Parathyroid adenoma (tissue), 2 donors: ENCODE measurements at regions not wholly inside any gene's neighbourhood (a gene's known extent, or its start where the extent isn't known, plus 50 kb on each side); places are given as distances from the start of the nearest gene placed in this dataset.

Source experiments
- H2AFZ ChIP-seq: fragments of 300-600 bp; sonication (generic); one replicate; pipeline ENCODE4 v1.7.0; 2017; ENCODE audit warnings: antibody characterized with exemption, mild to moderate bottlenecking
- H3K27ac ChIP-seq: fragments of 300-600 bp; sonication (generic); one replicate; pipeline ENCODE4 v1.7.0; 2017
- H3K27me3 ChIP-seq: fragments of 300-600 bp; sonication (generic); one replicate; pipeline ENCODE4 v1.7.0; 2017; ENCODE audit warnings: low read length; ENCODE audit not compliant: control insufficient read depth, insufficient read depth
- H3K36me3 ChIP-seq: fragments of 300-600 bp; sonication (generic); one replicate; pipeline ENCODE4 v1.7.0; 2017; ENCODE audit warnings: low read length; ENCODE audit not compliant: control insufficient read depth, insufficient read depth
- H3K4me1 ChIP-seq: fragments of 300-600 bp; sonication (generic); one replicate; pipeline ENCODE4 v1.7.0; 2017; ENCODE audit warnings: control low read depth
- H3K4me2 ChIP-seq: fragments of 300-600 bp; sonication (generic); one replicate; pipeline ENCODE4 v1.7.0; 2017; ENCODE audit warnings: low read length
- H3K4me3 ChIP-seq: fragments of 300-600 bp; sonication (generic); one replicate; pipeline ENCODE4 v1.7.0; 2017; ENCODE audit warnings: low read depth, low read length
- H3K79me2 ChIP-seq: fragments of 300-600 bp; sonication (generic); one replicate; pipeline ENCODE4 v1.7.0; 2017; ENCODE audit warnings: control low read depth
- H3K9ac ChIP-seq: fragments of 300-600 bp; sonication (generic); one replicate; pipeline ENCODE4 v1.7.0; 2017; ENCODE audit warnings: mild to moderate bottlenecking
- H3K9me3 ChIP-seq: fragments of 300-600 bp; sonication (generic); one replicate; pipeline ENCODE4 v1.7.0; 2017; ENCODE audit warnings: low read length; ENCODE audit not compliant: control insufficient read depth
- TF ChIP-seq, protein P1 (sequence below): fragments of 300-600 bp; sonication (generic); IDR thresholded peaks from one replicate; pipeline ENCODE4 v1.7.0; 2017; ENCODE audit warnings: antibody characterized with exemption, mild to moderate bottlenecking
- donor health status: primary hyperparathyroidism.

DNA sequence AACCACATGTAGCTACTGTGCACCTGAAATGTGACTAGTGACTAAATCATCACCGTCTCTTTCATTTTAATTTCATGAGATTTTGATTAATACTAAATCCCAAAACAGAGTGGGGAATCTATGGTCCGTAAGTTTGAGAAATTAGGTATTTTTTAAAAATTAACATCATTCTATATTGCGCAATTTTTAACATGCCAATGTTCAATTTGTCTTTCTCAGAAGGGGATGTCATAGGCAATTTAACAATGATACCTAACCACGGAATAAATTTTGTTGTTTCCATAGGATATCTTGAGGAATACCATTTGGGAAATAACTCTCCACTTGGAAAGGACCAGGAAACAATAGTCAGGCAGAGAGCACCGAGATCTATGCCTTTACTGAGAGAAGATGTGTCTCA, 267.7 kb downstream of the FAM76B start:
- Histone ChIP-seq H3K4me1 (peaks cover 3% of the 10 kb centered on the region), H3K9ac (no peak overlapping the region)
- TF ChIP-seq, protein P1, sequence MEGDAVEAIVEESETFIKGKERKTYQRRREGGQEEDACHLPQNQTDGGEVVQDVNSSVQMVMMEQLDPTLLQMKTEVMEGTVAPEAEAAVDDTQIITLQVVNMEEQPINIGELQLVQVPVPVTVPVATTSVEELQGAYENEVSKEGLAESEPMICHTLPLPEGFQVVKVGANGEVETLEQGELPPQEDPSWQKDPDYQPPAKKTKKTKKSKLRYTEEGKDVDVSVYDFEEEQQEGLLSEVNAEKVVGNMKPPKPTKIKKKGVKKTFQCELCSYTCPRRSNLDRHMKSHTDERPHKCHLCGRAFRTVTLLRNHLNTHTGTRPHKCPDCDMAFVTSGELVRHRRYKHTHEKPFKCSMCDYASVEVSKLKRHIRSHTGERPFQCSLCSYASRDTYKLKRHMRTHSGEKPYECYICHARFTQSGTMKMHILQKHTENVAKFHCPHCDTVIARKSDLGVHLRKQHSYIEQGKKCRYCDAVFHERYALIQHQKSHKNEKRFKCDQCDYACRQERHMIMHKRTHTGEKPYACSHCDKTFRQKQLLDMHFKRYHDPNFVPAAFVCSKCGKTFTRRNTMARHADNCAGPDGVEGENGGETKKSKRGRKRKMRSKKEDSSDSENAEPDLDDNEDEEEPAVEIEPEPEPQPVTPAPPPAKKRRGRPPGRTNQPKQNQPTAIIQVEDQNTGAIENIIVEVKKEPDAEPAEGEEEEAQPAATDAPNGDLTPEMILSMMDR, result no peak

DNA sequence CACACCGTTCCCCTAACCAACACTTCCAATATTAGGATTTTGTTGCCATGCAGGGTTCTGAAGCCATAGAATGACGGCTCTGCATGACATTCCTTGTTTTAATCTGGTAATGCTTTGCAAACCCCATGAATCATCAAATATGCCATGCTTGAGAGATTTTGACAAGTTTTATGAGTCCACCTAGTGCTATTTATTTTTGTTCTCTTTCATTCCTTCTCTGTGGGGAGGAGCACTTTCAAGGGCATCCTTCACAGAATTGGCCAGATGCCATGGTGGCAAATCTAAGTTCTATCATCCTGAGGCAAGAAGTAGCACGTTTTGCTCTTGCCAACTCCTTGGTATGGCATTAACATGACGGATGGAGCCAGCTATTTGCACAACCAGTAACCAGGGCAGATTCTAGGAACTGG, 268.4 kb downstream of the FAM76B start:
- H3K27me3 ChIP-seq, result no peaks in the 10 kb centered on the region
- H3K79me2 ChIP-seq, result no peaks in the 10 kb centered on the region
- no peak overlapping the region for H3K4me2 ChIP-seq
- TF ChIP-seq, protein P1, result no peak
- H3K9ac ChIP-seq, result no peak overlapping the region
- no peak overlapping the region for H3K4me3 ChIP-seq
- no peak overlapping the region for H2AFZ ChIP-seq
- H3K27ac ChIP-seq, result no peak overlapping the region
- H3K4me1 ChIP-seq, result peaks cover 3% of the 10 kb centered on the region
- H3K36me3 ChIP-seq, result no peaks in the 10 kb centered on the region
- no peaks in the 10 kb centered on the region for H3K9me3 ChIP-seq

More for the DNA sequence above, 267.7 kb downstream of the FAM76B start:
- no peaks in the 10 kb centered on the region for H3K79me2 ChIP-seq
- H3K27me3 ChIP-seq, result no peaks in the 10 kb centered on the region
- no peak overlapping the region for H2AFZ ChIP-seq
- H3K4me2 ChIP-seq, result no peak overlapping the region
- H3K9me3 ChIP-seq, result no peaks in the 10 kb centered on the region
- H3K36me3 ChIP-seq, result no peaks in the 10 kb centered on the region
- no peak overlapping the region for H3K27ac ChIP-seq
- no peak overlapping the region for H3K4me3 ChIP-seq

DNA sequence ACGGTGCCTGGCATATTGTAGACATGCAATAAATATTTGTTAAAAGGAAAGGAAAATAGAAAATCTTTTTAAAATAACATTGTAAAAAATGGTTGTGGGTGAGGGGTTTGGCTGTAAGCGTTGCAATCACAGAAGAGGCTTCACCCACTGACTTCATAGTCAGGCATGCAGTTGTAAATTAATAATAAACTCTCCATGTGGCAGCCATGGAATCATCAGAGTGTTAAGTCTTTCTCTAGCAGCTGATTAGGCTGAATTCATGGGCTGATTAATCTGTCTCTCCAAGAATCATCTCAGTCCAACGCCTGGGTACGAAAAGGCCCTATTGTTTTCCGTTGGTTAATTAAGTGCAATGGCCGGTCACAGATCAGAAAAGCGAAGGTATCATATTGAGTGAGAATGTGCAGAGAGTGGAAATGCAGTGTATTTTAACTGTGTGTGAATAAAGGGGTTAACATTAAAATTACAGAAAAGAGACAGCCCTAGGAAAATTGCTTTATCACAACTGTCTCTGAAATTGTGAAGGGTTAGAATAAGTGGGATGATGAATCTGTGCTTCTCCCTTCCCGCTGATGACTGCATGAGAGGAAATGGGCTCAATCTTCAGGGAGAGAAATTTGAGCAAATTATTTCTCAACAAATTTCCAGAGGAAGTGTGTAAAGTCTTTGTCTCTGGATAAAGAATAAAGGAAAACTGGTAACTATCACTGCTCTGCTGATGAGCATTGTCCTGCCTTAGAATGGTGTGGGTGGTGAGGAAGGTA, 269.0 kb downstream of the FAM76B start:
- Histone ChIP-seq H3K9me3 (no peaks in the 10 kb centered on the region), H3K27ac (no peak overlapping the region)

DNA sequence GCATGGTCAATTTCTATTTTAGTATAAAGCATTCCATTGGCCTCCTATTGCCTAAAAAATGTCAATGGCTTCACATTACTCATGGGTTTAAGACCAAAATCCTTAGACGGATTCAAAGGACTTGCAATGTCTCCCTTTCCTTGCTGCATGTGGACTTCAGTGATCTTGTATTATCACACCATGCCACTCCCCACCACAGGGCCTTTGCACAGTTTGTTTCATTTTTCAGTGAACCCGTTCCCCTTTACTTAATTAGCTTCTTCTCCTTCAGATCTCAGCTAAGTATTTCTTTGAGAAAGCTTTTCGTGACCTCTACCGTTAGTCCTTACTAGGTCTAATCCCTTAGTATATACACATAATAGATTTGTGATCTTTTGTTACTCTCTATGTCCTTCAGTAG, 269.7 kb downstream of the FAM76B start:
- Histone ChIP-seq H3K4me3 (no peak overlapping the region), H3K4me1 (peaks cover 2% of the 10 kb centered on the region), H3K9me3 (no peaks in the 10 kb centered on the region), H3K36me3 (no peaks in the 10 kb centered on the region), H3K4me2 (no peak overlapping the region), H3K27ac (no peak overlapping the region), H2AFZ (no peak overlapping the region), H3K79me2 (no peaks in the 10 kb centered on the region), H3K9ac (no peak overlapping the region), H3K27me3 (no peaks in the 10 kb centered on the region)
- TF ChIP-seq, protein P1, result no peak

More for the DNA sequence above, 269.0 kb downstream of the FAM76B start:
- Histone ChIP-seq H3K4me2 (no peak overlapping the region), H3K27me3 (no peaks in the 10 kb centered on the region), H2AFZ (no peak overlapping the region), H3K4me1 (peaks cover 3% of the 10 kb centered on the region), H3K4me3 (no peak overlapping the region), H3K36me3 (no peaks in the 10 kb centered on the region), H3K9ac (no peak overlapping the region), H3K79me2 (no peaks in the 10 kb centered on the region)
- TF ChIP-seq, protein P1, result no peak

DNA sequence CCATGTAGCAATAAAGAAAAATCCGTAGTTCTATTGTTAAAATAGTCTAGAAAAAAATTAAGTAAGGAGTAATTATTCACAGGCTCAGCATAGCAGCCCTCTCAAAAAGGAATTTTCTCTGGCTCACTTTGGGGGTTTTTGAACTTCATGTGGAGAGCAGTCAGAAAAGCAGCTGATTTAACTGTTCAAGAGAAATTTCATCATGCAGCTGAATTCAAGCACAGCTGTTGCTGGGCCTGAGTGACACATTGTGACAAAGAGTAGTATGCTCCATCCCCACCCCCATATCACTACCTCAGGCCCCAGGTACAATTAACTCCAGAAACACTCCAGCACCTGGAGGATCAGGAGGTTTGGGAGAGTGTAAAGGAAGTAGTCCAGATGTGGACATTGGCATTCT, 272.1 kb downstream of the FAM76B start:
- H3K9ac ChIP-seq, result no peak overlapping the region
- H3K27me3 ChIP-seq, result no peaks in the 10 kb centered on the region
- no peaks in the 10 kb centered on the region for H3K79me2 ChIP-seq
- H3K4me1 ChIP-seq, result no peaks in the 10 kb centered on the region
- no peaks in the 10 kb centered on the region for H3K9me3 ChIP-seq
- H3K36me3 ChIP-seq, result no peaks in the 10 kb centered on the region
- H2AFZ ChIP-seq, result no peak overlapping the region
- H3K4me3 ChIP-seq, result no peak overlapping the region
- H3K4me2 ChIP-seq, result no peak overlapping the region
- no peak overlapping the region for H3K27ac ChIP-seq
- TF ChIP-seq, protein P1, result no peak
